ENCODE measurements at regions not wholly inside any gene's neighbourhood (a gene's known extent, or its start where the extent isn't known, plus 50 kb on each side); places are given as distances from the start of the nearest gene placed in this dataset.

DNA sequence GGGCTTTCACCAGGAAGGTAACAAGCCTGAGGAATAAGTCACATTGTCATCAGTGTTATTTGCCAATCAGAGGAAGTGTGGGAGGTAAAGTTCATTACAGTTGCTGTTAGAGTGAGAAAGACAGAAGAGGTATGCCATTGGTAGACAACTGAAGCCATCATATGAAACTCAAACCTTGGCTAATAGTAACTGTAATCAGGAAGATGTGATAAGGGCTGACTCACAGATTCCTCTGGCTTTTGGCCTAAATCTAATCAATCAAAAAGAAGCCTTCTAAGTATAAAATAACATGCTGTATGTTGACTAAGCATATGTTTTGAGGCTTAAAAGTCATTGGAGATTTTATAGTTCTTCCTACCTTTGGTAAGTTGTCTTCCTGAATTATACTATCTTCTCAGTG, 242.8 kb downstream of the PCDH7 start:
- Histone ChIP-seq H3K4me1 (ENCODE audit: insufficient read depth, low read length) (no peaks in the 10 kb centered on the region), H3K4me3 (ENCODE audit: low read length) (no peak overlapping the region), H3K27ac (ENCODE audit: low read depth in 1 of 2, low read length in 2 of 2) (no peak overlapping the region), H3K27me3 (ENCODE audit: control insufficient read depth in 1 of 2, insufficient read depth in 2 of 2, low read length in 2 of 2) (no peaks in the 10 kb centered on the region), H3K9me3 (ENCODE audit: control insufficient read depth in 1 of 2, insufficient read depth in 1 of 2, low read length in 2 of 2) (peaks cover 0 to 8% of the 10 kb centered on the region in 2 experiments), H3K36me3 (ENCODE audit: insufficient read depth, low read length) (no peaks in the 10 kb centered on the region)
- POLR2A ChIA-PET: no interaction called here
- Mint-ChIP-seq H3K27ac (no peak overlapping the region), H3K36me3 (ENCODE audit: low read depth) (no peaks in the 10 kb centered on the region), H3K27me3 (no peaks in the 10 kb centered on the region), H3K4me1 (ENCODE audit: low read depth) (no peaks in the 10 kb centered on the region), H3K9me3 (peaks cover 2% of the 10 kb centered on the region), H3K4me3 (no peak overlapping the region)
- DNase-seq (no peak), ATAC-seq (ENCODE audit: poor library complexity) (no peak)
- TF ChIP-seq, protein P1, sequence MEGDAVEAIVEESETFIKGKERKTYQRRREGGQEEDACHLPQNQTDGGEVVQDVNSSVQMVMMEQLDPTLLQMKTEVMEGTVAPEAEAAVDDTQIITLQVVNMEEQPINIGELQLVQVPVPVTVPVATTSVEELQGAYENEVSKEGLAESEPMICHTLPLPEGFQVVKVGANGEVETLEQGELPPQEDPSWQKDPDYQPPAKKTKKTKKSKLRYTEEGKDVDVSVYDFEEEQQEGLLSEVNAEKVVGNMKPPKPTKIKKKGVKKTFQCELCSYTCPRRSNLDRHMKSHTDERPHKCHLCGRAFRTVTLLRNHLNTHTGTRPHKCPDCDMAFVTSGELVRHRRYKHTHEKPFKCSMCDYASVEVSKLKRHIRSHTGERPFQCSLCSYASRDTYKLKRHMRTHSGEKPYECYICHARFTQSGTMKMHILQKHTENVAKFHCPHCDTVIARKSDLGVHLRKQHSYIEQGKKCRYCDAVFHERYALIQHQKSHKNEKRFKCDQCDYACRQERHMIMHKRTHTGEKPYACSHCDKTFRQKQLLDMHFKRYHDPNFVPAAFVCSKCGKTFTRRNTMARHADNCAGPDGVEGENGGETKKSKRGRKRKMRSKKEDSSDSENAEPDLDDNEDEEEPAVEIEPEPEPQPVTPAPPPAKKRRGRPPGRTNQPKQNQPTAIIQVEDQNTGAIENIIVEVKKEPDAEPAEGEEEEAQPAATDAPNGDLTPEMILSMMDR (IDR thresholded peaks at IDR 0.05): no peak
- intact Hi-C loops (cut with DNase I, micrococcal nuclease): no loop called here
- CTCF ChIA-PET: no interaction called here

DNA sequence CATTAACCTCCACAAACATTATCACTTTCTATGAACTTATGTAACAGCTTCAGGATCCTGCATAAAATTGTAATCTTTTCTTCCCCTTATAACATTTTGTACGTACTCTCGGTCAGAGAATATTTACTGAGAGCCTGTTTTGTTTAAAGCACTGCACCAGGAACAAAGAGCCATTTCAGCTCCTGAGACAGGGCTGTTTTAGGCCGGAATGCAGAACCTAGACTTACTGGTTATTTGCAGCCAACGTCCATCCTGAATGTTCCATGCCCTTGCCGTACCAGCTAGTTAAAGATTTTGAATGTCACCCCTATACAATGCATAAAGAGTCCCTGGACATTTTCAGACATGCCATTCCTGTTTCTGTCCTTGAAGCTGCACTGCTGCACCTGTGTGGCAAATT, 248.8 kb downstream of the PCDH7 start:
- intact Hi-C loops (cut with DNase I, micrococcal nuclease): no loop called here
- no peaks in the 10 kb centered on the region for H3K9me3 Mint-ChIP-seq
- H3K4me3 ChIP-seq (ENCODE audit: low read length): no peak overlapping the region
- H3K36me3 Mint-ChIP-seq (ENCODE audit: low read depth): no peaks in the 10 kb centered on the region
- no peak overlapping the region for H3K27ac Mint-ChIP-seq
- H3K27me3 Mint-ChIP-seq: no peaks in the 10 kb centered on the region
- no peak overlapping the region for H3K27ac ChIP-seq (ENCODE audit: low read depth in 1 of 2, low read length in 2 of 2)
- no peak for DNase-seq
- H3K9me3 ChIP-seq (ENCODE audit: control insufficient read depth in 1 of 2, insufficient read depth in 1 of 2, low read length in 2 of 2): peaks cover 0 to 10% of the 10 kb centered on the region in 2 experiments
- H3K4me1 Mint-ChIP-seq (ENCODE audit: low read depth): no peaks in the 10 kb centered on the region
- TF ChIP-seq, protein P1 (IDR thresholded peaks at IDR 0.05): no peak
- H3K36me3 ChIP-seq (ENCODE audit: insufficient read depth, low read length): no peaks in the 10 kb centered on the region
- no peaks in the 10 kb centered on the region for H3K27me3 ChIP-seq (ENCODE audit: control insufficient read depth in 1 of 2, insufficient read depth in 2 of 2, low read length in 2 of 2)
- POLR2A ChIA-PET: interaction anchor here (0.6 kb wide), 1 partner anchor 11 kb away, joined by 3 read pairs; no protein-coding TSS in a partner anchor
- CTCF ChIA-PET: no interaction called here
- no peak overlapping the region for H3K4me3 Mint-ChIP-seq
- no peak for ATAC-seq (ENCODE audit: poor library complexity)
- H3K4me1 ChIP-seq (ENCODE audit: insufficient read depth, low read length): no peaks in the 10 kb centered on the region

DNA sequence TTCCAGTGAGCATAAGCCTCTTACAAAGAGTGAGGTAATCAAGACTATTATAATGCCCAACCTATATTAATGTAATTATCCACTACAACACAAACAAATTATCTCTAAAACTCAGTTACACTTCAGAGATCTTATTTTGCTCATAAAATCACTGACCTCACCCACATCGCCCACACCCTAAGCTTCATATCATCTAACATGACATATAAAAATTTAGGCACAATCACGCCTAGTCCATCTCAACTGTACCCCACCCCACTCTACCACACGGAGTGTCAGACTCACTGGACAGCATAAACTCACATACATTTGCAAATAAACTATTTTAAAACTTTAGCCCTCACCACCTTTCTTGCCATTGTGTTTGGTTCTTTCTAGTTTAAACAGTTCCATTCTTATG, 252.4 kb downstream of the PCDH7 start:
- H3K9me3 ChIP-seq (ENCODE audit: control insufficient read depth in 1 of 2, insufficient read depth in 1 of 2, low read length in 2 of 2): peaks cover 0 to 7% of the 10 kb centered on the region in 2 experiments
- H3K27ac ChIP-seq (ENCODE audit: low read depth in 1 of 2, low read length in 2 of 2): no peak overlapping the region
- intact Hi-C loops (cut with DNase I, micrococcal nuclease): no loop called here
- CTCF ChIA-PET: no interaction called here
- Mint-ChIP-seq H3K27me3 (no peaks in the 10 kb centered on the region), H3K9me3 (no peaks in the 10 kb centered on the region), H3K4me1 (ENCODE audit: low read depth) (no peaks in the 10 kb centered on the region), H3K36me3 (ENCODE audit: low read depth) (no peaks in the 10 kb centered on the region), H3K4me3 (no peak overlapping the region), H3K27ac (no peak overlapping the region)
- no peak overlapping the region for H3K4me3 ChIP-seq (ENCODE audit: low read length)
- POLR2A ChIA-PET: no interaction called here
- no peaks in the 10 kb centered on the region for H3K36me3 ChIP-seq (ENCODE audit: insufficient read depth, low read length)
- no peaks in the 10 kb centered on the region for H3K27me3 ChIP-seq (ENCODE audit: control insufficient read depth in 1 of 2, insufficient read depth in 2 of 2, low read length in 2 of 2)
- no peak for DNase-seq
- TF ChIP-seq, protein P1 (IDR thresholded peaks at IDR 0.05): no peak
- no peak for ATAC-seq (ENCODE audit: poor library complexity)
- H3K4me1 ChIP-seq (ENCODE audit: insufficient read depth, low read length): no peaks in the 10 kb centered on the region
